ENCODE measurements at regions not wholly inside any gene's neighbourhood (a gene's known extent, or its start where the extent isn't known, plus 50 kb on each side); places are given as distances from the start of the nearest gene placed in this dataset.

DNA sequence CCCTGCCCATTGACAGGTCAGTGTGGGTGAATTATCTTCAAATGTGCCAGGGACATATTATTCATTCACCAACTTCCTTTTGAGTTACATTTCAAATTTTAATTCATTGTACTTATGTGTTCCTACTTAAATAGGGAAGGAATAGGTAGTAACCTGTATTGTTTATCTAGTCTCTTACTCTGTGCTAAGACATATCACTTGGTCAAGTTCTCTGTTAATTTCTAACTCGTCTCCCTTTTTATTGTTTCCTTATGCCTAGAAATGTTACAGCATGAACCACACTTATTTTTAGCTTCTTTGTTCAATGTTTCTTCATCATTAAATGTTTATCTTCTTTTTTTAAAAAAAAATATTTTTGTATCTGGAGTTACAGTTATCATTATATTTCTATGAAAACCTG is 151.9 kb downstream of the HAUS1 start:
- TF ChIP-seq, protein P1, sequence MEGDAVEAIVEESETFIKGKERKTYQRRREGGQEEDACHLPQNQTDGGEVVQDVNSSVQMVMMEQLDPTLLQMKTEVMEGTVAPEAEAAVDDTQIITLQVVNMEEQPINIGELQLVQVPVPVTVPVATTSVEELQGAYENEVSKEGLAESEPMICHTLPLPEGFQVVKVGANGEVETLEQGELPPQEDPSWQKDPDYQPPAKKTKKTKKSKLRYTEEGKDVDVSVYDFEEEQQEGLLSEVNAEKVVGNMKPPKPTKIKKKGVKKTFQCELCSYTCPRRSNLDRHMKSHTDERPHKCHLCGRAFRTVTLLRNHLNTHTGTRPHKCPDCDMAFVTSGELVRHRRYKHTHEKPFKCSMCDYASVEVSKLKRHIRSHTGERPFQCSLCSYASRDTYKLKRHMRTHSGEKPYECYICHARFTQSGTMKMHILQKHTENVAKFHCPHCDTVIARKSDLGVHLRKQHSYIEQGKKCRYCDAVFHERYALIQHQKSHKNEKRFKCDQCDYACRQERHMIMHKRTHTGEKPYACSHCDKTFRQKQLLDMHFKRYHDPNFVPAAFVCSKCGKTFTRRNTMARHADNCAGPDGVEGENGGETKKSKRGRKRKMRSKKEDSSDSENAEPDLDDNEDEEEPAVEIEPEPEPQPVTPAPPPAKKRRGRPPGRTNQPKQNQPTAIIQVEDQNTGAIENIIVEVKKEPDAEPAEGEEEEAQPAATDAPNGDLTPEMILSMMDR (IDR thresholded peaks at IDR 0.05) = no peak
- TF ChIP-seq POLR2AphosphoS5 (IDR thresholded peaks at IDR 0.05) = no peak
- no peak for TF ChIP-seq EP300 (IDR thresholded peaks at IDR 0.05; ENCODE audit: low read depth)
- no peak for TF ChIP-seq POLR2A (IDR thresholded peaks at IDR 0.05)
